ENCODE measurements at regions not wholly inside any gene's neighbourhood (a gene's known extent, or its start where the extent isn't known, plus 50 kb on each side); places are given as distances from the start of the nearest gene placed in this dataset.

- Histone ChIP-seq H4K20me1 (ENCODE audit: insufficient read depth, poor library complexity, severe bottlenecking) (no peaks in the 10 kb centered on the region), H3K9me2 (replicated peaks; ENCODE audit: insufficient read depth) (no peaks in the 10 kb centered on the region), H3K27ac (no peak overlapping the region), H3K27me3 (no peaks in the 10 kb centered on the region), H3K79me2 (no peaks in the 10 kb centered on the region), H2AFZ (no peak overlapping the region), H3K36me3 (replicated peaks; ENCODE audit: insufficient read depth, low read depth) (no peaks in the 10 kb centered on the region), H3K4me2 (no peak overlapping the region), H3K9me3 (ENCODE audit: low read depth) (no peaks in the 10 kb centered on the region), H3K4me3 (no peak overlapping the region), H3K4me1 (ENCODE audit: insufficient read depth) (no peaks in the 10 kb centered on the region)
- no peak for DNase-seq (ENCODE audit: low spot score)
- TF ChIP-seq EZH2 (IDR thresholded peaks at IDR 0.05; ENCODE audit: borderline replicate concordance), result no peak
- TF ChIP-seq CTCF (IDR thresholded peaks at IDR 0.05; ENCODE audit: poor library complexity), result no peak
- no peak for TF ChIP-seq EZH2phosphoT487 (IDR thresholded peaks at IDR 0.05; ENCODE audit: low read depth, severe bottlenecking, unreplicated experiment)
- 55% methylated on average over 3 of the region's 3 CpGs for WGBS (ENCODE audit: low lambda C conversion rate, missing lambda C conversion rate)
Observed at GRCh38 chr2:53504507-53504906, 263.1 kb upstream of the CHAC2 start.

GRCh38 chr2:53500181-53500580 is 267.4 kb upstream of the CHAC2 start:
- H3K27ac ChIP-seq, result no peak overlapping the region
- H3K9me3 ChIP-seq (ENCODE audit: low read depth), result no peaks in the 10 kb centered on the region
- WGBS (ENCODE audit: low lambda C conversion rate, missing lambda C conversion rate), result 87% methylated on average over 4 of the region's 4 CpGs
- H3K79me2 ChIP-seq, result no peaks in the 10 kb centered on the region
- no peaks in the 10 kb centered on the region for H4K20me1 ChIP-seq (ENCODE audit: insufficient read depth, poor library complexity, severe bottlenecking)
- no peak overlapping the region for H3K4me3 ChIP-seq
- no peaks in the 10 kb centered on the region for H3K4me1 ChIP-seq (ENCODE audit: insufficient read depth)
- no peaks in the 10 kb centered on the region for H3K36me3 ChIP-seq (replicated peaks; ENCODE audit: insufficient read depth, low read depth)
- no peak overlapping the region for H2AFZ ChIP-seq
- H3K4me2 ChIP-seq, result no peak overlapping the region
- TF ChIP-seq EZH2phosphoT487 (IDR thresholded peaks at IDR 0.05; ENCODE audit: low read depth, severe bottlenecking, unreplicated experiment) (no peak), CTCF (IDR thresholded peaks at IDR 0.05; ENCODE audit: poor library complexity) (no peak), EZH2 (IDR thresholded peaks at IDR 0.05; ENCODE audit: borderline replicate concordance) (no peak)
- no peaks in the 10 kb centered on the region for H3K9me2 ChIP-seq (replicated peaks; ENCODE audit: insufficient read depth)
- H3K27me3 ChIP-seq, result no peaks in the 10 kb centered on the region
- DNase-seq (ENCODE audit: low spot score), result no peak

- no peak for TF ChIP-seq EZH2phosphoT487 (IDR thresholded peaks at IDR 0.05; ENCODE audit: low read depth, severe bottlenecking, unreplicated experiment)
- no peak for TF ChIP-seq CTCF (IDR thresholded peaks at IDR 0.05; ENCODE audit: poor library complexity)
- TF ChIP-seq EZH2 (IDR thresholded peaks at IDR 0.05; ENCODE audit: borderline replicate concordance), result no peak
- DNase-seq (ENCODE audit: low spot score), result no peak
- Histone ChIP-seq H3K4me1 (ENCODE audit: insufficient read depth) (no peaks in the 10 kb centered on the region), H3K27ac (no peak overlapping the region), H3K9me3 (ENCODE audit: low read depth) (no peaks in the 10 kb centered on the region), H2AFZ (no peak overlapping the region), H3K79me2 (no peaks in the 10 kb centered on the region), H3K4me2 (no peak overlapping the region), H3K4me3 (no peak overlapping the region), H4K20me1 (ENCODE audit: insufficient read depth, poor library complexity, severe bottlenecking) (no peaks in the 10 kb centered on the region), H3K36me3 (replicated peaks; ENCODE audit: insufficient read depth, low read depth) (no peaks in the 10 kb centered on the region), H3K27me3 (no peaks in the 10 kb centered on the region), H3K9me2 (replicated peaks; ENCODE audit: insufficient read depth) (no peaks in the 10 kb centered on the region)
- 85% methylated on average over 1 of the region's 1 CpG for WGBS (ENCODE audit: low lambda C conversion rate, missing lambda C conversion rate)
Observed at GRCh38 chr2:53498210-53498609, 269.4 kb upstream of the CHAC2 start.

GRCh38 chr2:53497020-53497419 is 270.6 kb upstream of the CHAC2 start:
- WGBS (ENCODE audit: low lambda C conversion rate, missing lambda C conversion rate), result 50% methylated on average over 1 of the region's 1 CpG
- no peak overlapping the region for H3K4me2 ChIP-seq
- H3K4me3 ChIP-seq, result no peak overlapping the region
- H3K79me2 ChIP-seq, result no peaks in the 10 kb centered on the region
- H2AFZ ChIP-seq, result no peak overlapping the region
- DNase-seq (ENCODE audit: low spot score), result no peak
- H3K27me3 ChIP-seq, result no peaks in the 10 kb centered on the region
- H3K36me3 ChIP-seq (replicated peaks; ENCODE audit: insufficient read depth, low read depth), result no peaks in the 10 kb centered on the region
- no peaks in the 10 kb centered on the region for H4K20me1 ChIP-seq (ENCODE audit: insufficient read depth, poor library complexity, severe bottlenecking)
- H3K9me2 ChIP-seq (replicated peaks; ENCODE audit: insufficient read depth), result no peaks in the 10 kb centered on the region
- TF ChIP-seq EZH2 (IDR thresholded peaks at IDR 0.05; ENCODE audit: borderline replicate concordance), result no peak
- TF ChIP-seq EZH2phosphoT487 (IDR thresholded peaks at IDR 0.05; ENCODE audit: low read depth, severe bottlenecking, unreplicated experiment), result no peak
- H3K4me1 ChIP-seq (ENCODE audit: insufficient read depth), result no peaks in the 10 kb centered on the region
- no peaks in the 10 kb centered on the region for H3K9me3 ChIP-seq (ENCODE audit: low read depth)
- no peak overlapping the region for H3K27ac ChIP-seq
